ENCODE measurements at regions not wholly inside any gene's neighbourhood (a gene's known extent, or its start where the extent isn't known, plus 50 kb on each side); places are given as distances from the start of the nearest gene placed in this dataset.

DNA sequence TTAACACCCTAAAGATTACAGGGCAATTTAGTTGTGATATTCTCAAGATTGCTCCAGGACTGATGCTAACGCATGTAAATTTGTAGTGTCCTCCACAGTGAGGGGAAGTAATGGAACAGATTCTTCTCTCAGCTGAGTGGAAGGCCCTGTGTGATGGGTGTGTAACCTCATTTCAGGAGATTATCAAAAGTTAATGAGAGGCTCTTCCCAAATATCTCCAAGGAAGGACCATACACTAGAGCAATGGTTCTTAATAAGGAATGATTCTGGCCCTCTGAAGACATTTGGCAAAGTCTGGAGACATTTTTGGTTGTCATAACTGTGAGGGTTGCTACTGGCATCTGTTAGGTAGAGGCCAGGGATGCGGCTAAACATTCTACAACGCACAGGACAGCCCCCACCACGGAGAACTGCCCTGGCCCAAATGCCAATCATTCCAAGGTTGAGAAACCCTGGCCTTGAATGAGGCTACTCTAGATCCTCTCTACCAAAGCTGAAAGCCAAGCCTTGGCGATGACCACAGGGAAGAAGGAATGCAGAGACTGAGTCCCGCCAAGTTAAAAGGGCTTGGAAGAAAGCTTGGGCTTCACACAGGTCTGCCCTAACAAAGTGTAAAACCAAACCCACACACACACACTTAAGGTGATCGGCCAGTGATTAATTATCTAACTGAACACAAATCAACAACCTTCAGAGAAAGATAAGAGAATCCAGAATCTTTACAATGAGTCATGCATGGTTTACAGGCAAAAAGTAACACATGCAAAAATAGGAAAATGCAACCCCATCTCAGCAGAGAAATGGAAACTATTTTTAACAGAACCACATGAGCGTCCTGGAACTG, 135.8 kb downstream of the SYF2 start:
- Histone ChIP-seq H4K5ac (ENCODE audit: low read depth, low read length) (no peak overlapping the region), H2BK20ac (ENCODE audit: low read depth, low read length) (no peak overlapping the region), H4K20me1 (ENCODE audit: insufficient read depth, low read length) (no peaks in the 10 kb centered on the region), H2BK15ac (ENCODE audit: low read depth, low read length) (no peak overlapping the region), H3K79me1 (ENCODE audit: low read depth in 1 of 2, low read length in 2 of 2) (no peaks in the 10 kb centered on the region), H3K9ac (ENCODE audit: low read depth, low read length) (no peak overlapping the region), H3K27me3 (ENCODE audit: control insufficient read depth, insufficient read depth, low read length) (peaks cover 64% of the 10 kb centered on the region), H3K4ac (ENCODE audit: low read depth, low read length) (no peak overlapping the region), H3K9me3 (ENCODE audit: control insufficient read depth, insufficient read depth, low read length) (peaks cover 15% of the 10 kb centered on the region), H3K4me2 (ENCODE audit: low read depth, low read length) (no peak overlapping the region), H3K14ac (replicated peaks; ENCODE audit: low read depth, low read length) (no peak overlapping the region), H3K23ac (ENCODE audit: low read depth, low read length) (no peak overlapping the region), H3K9me1 (ENCODE audit: insufficient read depth, low read length) (no peaks in the 10 kb centered on the region), H3K27ac (ENCODE audit: insufficient read depth, low read length) (no peak overlapping the region), H3K56ac (ENCODE audit: extremely low read depth, insufficient read depth, low read length) (no peak overlapping the region), H2BK5ac (ENCODE audit: low read depth, low read length, poor library complexity, severe bottlenecking) (no peak overlapping the region), H3K4me3 (ENCODE audit: insufficient read depth, low read depth, low read length) (no peak overlapping the region), H2AFZ (replicated peaks; ENCODE audit: low read length, poor library complexity) (no peak overlapping the region), H3K18ac (ENCODE audit: low read depth, low read length) (no peak overlapping the region), H4K8ac (ENCODE audit: low read depth in 2 of 2, low read length in 2 of 2) (no peak overlapping the region), H3K4me1 (ENCODE audit: control insufficient read depth, insufficient read depth, low read length) (no peaks in the 10 kb centered on the region), H2AK9ac (replicated peaks; ENCODE audit: low read depth, low read length, poor library complexity) (no peak overlapping the region), H2AK5ac (ENCODE audit: low read depth, low read length) (no peak overlapping the region), H4K91ac (ENCODE audit: insufficient read depth, low read depth, low read length) (no peak overlapping the region), H2BK120ac (ENCODE audit: low read depth, low read length) (no peak overlapping the region), H3K36me3 (ENCODE audit: control insufficient read depth, insufficient read depth, low read length) (no peaks in the 10 kb centered on the region)
- DNase-seq (no peak), ATAC-seq (ENCODE audit: low read depth) (no peak)
- dilution Hi-C loops (cut with HindIII; ENCODE audit: low sequenced_read_pairs, unreplicated experiment) (no loop called here), in situ Hi-C loops (cut with MboI; ENCODE audit: low sequenced_read_pairs) (no loop called here), intact Hi-C loops (cut with micrococcal nuclease) (loop anchor here (1.0 kb wide), 1 partner anchor 162 kb away; no protein-coding TSS in a partner anchor)
- POLR2A ChIA-PET (ENCODE audit: unreplicated experiment) = no interaction called here
- WGBS, 2 experiments (ENCODE audit: extremely low coverage in 2 of 2, insufficient read length in 1 of 2) = 40% methylated on average over 1 of the region's 8 CpGs; no CpG with 5 or more reads in 1 of the 2 experiments
- no TSS peak for BruUV-seq (replicated peaks)
- CTCF ChIA-PET = no interaction called here
- TF ChIP-seq CEBPB (IDR thresholded peaks at IDR 0.05; ENCODE audit: low read depth, low read length) (no peak), MAFK (IDR thresholded peaks at IDR 0.05; ENCODE audit: low read depth, low read length) (no peak)

All from IMR-90 (cell line).